Spleen (tissue), 7 donors: ENCODE measurements at regions not wholly inside any gene's neighbourhood (a gene's known extent, or its start where the extent isn't known, plus 50 kb on each side); places are given as distances from the start of the nearest gene placed in this dataset.

Experiments used
- CTCF ChIP-seq, 11 experiments: fragments of 200-600 bp in 7 of 11; fragments of 450-650 bp in 4 of 11; sonication (generic) in 4 of 11; IDR thresholded peaks in 8 of 11; conservative IDR thresholded peaks in 3 of 11; 1 replicate in 7 of 11; 2 replicates in 4 of 11; pipeline versions ENCODE4 v1.4.0 to v1.8.0; 2016 to 2021; ENCODE audit warnings: antibody characterized with exemption in 11 of 11, inconsistent platforms in 4 of 11, mild to moderate bottlenecking in 1 of 11
- POLR2AphosphoS5 ChIP-seq, 3 donors: sonication (generic); formaldehyde crosslinking; IDR thresholded peaks; one replicate each; pipeline ENCODE4 v1.5.1; 2017; ENCODE audit warnings: antibody characterized with exemption in 3 of 3
- donor health status: DM: no; HTN: no; CAD: no; lungs with moderate emphysema.
- donor health status: DM: no; HTN: no; CAD: no.
- donor health status: DM: no; HTN: no; CAD: no.

GRCh38 chr11:123308077-123308476 is 113.0 kb upstream of the CLMP start:
- TF ChIP-seq CTCF (IDR thresholded peaks at IDR 0.05 in 8 of 11, conservative IDR thresholded peaks at IDR 0.05 in 3 of 11) (no peak), POLR2AphosphoS5 (IDR thresholded peaks at IDR 0.05) (no peak)
